Spleen (tissue), 7 donors: ENCODE measurements at regions not wholly inside any gene's neighbourhood (a gene's known extent, or its start where the extent isn't known, plus 50 kb on each side); places are given as distances from the start of the nearest gene placed in this dataset.

Experiments
- POLR2AphosphoS5 ChIP-seq, 3 donors: sonication (generic); formaldehyde crosslinking; IDR thresholded peaks; one replicate each; pipeline ENCODE4 v1.5.1; 2017; ENCODE audit warnings: antibody characterized with exemption in 3 of 3
- TF ChIP-seq, protein P1 (sequence below), 11 experiments: fragments of 200-600 bp in 7 of 11; fragments of 450-650 bp in 4 of 11; sonication (generic) in 4 of 11; IDR thresholded peaks in 8 of 11; conservative IDR thresholded peaks in 3 of 11; 1 replicate in 7 of 11; 2 replicates in 4 of 11; pipeline versions ENCODE4 v1.4.0 to v1.8.0; 2016 to 2021; ENCODE audit warnings: antibody characterized with exemption in 11 of 11, inconsistent platforms in 4 of 11, mild to moderate bottlenecking in 1 of 11
- donor health status: DM: no; HTN: no; CAD: no; lungs with moderate emphysema.
- donor health status: DM: no; HTN: no; CAD: no.
- donor health status: DM: no; HTN: no; CAD: no.

DNA sequence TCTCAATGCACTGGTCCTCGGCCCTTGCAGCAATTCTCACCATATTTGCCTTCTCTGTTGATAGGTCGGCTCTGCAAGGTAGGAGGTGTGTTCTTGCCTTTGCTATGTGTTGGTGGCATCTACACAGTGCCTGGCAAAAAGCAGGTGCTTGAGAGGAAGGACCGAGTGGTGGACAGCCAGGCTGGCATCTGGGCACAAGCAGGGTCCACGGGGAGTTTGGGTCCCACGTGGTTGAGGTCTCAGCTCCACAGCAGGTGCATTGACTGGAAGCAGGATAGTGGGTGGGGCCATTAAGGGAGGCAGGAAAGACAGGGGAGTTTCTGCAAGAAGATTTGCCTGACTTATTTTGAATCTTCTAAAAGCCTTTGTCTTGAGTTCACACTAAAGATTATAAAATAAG lies 81.2 kb upstream of the WNT4 start:
- TF ChIP-seq, protein P1, sequence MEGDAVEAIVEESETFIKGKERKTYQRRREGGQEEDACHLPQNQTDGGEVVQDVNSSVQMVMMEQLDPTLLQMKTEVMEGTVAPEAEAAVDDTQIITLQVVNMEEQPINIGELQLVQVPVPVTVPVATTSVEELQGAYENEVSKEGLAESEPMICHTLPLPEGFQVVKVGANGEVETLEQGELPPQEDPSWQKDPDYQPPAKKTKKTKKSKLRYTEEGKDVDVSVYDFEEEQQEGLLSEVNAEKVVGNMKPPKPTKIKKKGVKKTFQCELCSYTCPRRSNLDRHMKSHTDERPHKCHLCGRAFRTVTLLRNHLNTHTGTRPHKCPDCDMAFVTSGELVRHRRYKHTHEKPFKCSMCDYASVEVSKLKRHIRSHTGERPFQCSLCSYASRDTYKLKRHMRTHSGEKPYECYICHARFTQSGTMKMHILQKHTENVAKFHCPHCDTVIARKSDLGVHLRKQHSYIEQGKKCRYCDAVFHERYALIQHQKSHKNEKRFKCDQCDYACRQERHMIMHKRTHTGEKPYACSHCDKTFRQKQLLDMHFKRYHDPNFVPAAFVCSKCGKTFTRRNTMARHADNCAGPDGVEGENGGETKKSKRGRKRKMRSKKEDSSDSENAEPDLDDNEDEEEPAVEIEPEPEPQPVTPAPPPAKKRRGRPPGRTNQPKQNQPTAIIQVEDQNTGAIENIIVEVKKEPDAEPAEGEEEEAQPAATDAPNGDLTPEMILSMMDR (IDR thresholded peaks at IDR 0.05 in 8 of 11, conservative IDR thresholded peaks at IDR 0.05 in 3 of 11): no peak
- TF ChIP-seq POLR2AphosphoS5 (IDR thresholded peaks at IDR 0.05): no peak
